GM18505 (cell line): ENCODE measurements at regions not wholly inside any gene's neighbourhood (a gene's known extent, or its start where the extent isn't known, plus 50 kb on each side); places are given as distances from the start of the nearest gene placed in this dataset.
A peak's percentile ranks its signal among the peaks of the same experiment; 100 is the strongest.

Experiments
- ATAC-seq: cut with Tn5 transposase; IDR thresholded peaks from one replicate; pipeline ENCODE4 v1.9.1; 2021; ENCODE audit not compliant: unreplicated experiment
- POLR2A ChIP-seq: IDR thresholded peaks from 4 replicates; pipeline ENCODE4 v1.6.1; 2011; ENCODE audit warnings: borderline replicate concordance; ENCODE audit not compliant: insufficient read depth, insufficient read length; ENCODE audit errors: extremely low read depth

- TF ChIP-seq POLR2A, result no peak
- no peak for ATAC-seq
These were observed 651.6 kb upstream of the ADGRL4 start for GRCh38 chr1:79657951-79658658.

GRCh38 chr1:79655876-79656275, 649.3 kb upstream of the ADGRL4 start:
- no peak for TF ChIP-seq POLR2A
- no peak for ATAC-seq

- no peak for ATAC-seq
- TF ChIP-seq POLR2A, result no peak
These were observed 645.9 kb upstream of the ADGRL4 start for GRCh38 chr1:79652426-79652825.

DNA sequence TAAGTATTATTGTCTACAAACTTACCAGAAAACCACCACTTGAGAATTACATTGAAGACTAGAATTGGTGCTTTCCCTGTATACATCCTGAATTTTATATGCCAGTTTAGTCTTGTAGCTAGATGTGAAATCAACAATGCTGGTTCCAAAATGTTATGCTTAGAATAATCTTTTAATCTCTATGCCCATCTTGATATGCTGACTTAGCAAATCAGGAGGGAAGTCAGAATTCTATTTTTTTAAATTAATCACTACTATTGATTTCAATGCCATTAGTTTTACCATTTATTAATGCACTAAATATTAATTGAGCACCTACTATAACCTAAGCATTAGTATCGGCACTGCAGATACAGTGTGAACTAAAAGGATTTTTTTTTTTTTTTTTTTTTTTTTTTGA, 641.6 kb upstream of the ADGRL4 start:
- no peak for TF ChIP-seq POLR2A
- no peak for ATAC-seq

GRCh38 chr1:79646880-79647279, 640.4 kb upstream of the ADGRL4 start:
- TF ChIP-seq POLR2A, result no peak
- no peak for ATAC-seq

GRCh38 chr1:79638382-79638781, 631.9 kb upstream of the ADGRL4 start:
- TF ChIP-seq POLR2A, result no peak

GRCh38 chr1:79633456-79633855, 626.9 kb upstream of the ADGRL4 start:
- TF ChIP-seq POLR2A, result no peak
- no peak for ATAC-seq

More at GRCh38 chr1:79638382-79638781, 631.9 kb upstream of the ADGRL4 start:
- peak; percentile 98 for ATAC-seq

DNA sequence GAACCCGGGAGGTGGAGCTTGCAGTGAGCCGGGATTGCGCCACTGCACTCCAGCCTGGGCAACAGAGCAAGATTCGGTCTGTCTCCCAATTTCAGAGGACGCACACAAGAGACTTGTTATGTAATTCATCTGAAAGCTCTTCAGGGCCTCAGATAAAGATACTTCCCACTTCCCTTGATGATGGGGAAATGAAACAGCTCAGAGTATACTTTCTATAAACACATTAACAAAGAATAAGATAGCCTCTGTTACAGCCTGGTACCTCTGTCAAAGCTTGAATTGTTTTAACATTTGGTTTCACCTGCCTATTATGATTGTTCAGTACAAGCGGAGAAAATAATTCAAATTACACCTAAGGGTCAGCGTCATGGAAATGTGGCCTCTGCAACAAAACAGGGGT, 622.9 kb upstream of the ADGRL4 start:
- no peak for TF ChIP-seq POLR2A
- ATAC-seq, result peak; percentile 56

- no peak for ATAC-seq
- no peak for TF ChIP-seq POLR2A
These were observed 611.2 kb upstream of the ADGRL4 start for GRCh38 chr1:79617777-79618176.

- no peak for ATAC-seq
- TF ChIP-seq POLR2A, result no peak
These were observed 608.2 kb upstream of the ADGRL4 start for GRCh38 chr1:79614762-79615161.

DNA sequence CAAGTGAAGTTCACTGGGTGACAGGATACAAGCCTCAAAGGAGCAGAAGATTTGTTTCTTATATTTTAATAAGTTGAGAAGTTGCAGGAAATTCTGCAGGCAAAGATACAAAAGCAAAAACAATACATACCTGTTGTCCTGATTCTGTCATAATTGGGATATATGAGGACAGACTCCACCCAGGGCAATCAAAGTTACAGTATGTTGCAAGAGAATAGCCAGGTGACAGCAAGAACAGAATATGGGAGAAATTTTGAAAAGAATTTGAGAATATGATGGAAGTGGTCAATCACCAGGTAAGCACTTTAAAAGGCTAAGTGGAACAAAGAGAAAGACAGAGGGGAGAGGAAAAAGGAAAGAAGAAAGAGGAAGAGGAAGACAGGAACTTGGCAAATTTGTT, 607.6 kb upstream of the ADGRL4 start:
- no peak for TF ChIP-seq POLR2A
- ATAC-seq, result no peak

GRCh38 chr1:79613046-79613445, 606.5 kb upstream of the ADGRL4 start:
- ATAC-seq, result no peak
- no peak for TF ChIP-seq POLR2A

GRCh38 chr1:79604490-79605198, 598.1 kb upstream of the ADGRL4 start:
- no peak for ATAC-seq
- no peak for TF ChIP-seq POLR2A

DNA sequence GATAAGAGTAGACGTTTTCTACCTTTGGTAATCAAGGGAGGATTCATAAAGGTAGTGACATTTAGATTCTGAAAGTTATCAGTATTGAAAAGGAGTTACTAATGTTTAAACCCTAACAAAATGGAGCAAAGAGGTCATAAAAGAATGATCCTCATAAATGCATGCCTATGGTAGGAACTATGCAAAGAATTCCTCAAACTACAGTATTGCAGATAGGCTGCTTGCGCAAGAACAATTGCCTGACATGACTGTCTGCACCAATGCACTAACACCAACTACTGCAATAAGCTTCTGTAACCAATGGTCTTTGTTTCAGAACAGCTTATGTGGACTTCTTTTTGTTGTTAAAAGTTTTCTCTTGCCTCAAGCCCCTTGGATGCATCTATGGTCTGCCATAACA, 597.3 kb upstream of the ADGRL4 start:
- TF ChIP-seq POLR2A, result no peak
- no peak for ATAC-seq

- ATAC-seq, result no peak
- no peak for TF ChIP-seq POLR2A
These were observed 592.7 kb upstream of the ADGRL4 start for GRCh38 chr1:79599257-79599656.

DNA sequence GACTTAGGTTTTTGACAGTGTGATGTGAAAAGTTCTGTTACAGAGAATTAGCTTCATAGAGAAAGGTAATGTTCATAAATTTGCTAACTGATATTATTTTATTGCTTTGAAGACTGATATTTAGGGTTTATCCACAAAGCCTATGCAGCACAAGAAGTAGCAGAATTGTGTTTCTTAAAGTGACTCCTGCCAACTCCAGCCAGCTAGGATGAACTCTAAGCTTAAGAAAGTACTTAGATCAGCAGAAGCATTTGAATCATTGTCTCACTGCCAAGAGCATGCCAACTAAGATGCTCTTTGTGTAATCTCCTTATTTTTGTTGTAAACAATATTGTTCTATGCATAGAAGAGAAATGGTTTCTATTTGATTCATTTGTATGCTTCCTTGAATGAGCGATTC, 589.4 kb upstream of the ADGRL4 start:
- ATAC-seq, result no peak
- no peak for TF ChIP-seq POLR2A
